ENCODE measurements at regions not wholly inside any gene's neighbourhood (a gene's known extent, or its start where the extent isn't known, plus 50 kb on each side); places are given as distances from the start of the nearest gene placed in this dataset.

DNA sequence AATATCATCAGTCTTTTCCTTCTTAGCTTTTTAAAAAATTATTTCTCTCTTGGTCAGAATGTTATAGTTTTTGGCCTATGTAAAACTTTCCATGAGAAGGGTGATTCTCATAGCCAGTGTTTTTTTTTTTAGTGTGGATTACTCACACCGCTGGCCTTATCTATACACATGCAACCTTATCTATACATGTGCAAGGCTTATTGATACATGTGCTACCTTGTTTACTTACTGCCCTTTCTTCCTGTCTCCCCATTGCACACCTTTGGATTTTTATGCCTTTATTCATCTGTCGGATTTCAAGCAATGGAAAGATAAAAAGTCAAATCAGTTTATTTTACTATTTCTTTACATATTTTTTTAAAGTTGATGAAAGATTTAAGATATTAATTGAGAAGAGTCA is 660.0 kb upstream of the FZD8 start:
- intact Hi-C loops (cut with micrococcal nuclease), result no loop called here
- no peak overlapping the region for H3K18ac ChIP-seq (ENCODE audit: low read depth, low read length)
- no peak overlapping the region for H2BK120ac ChIP-seq (ENCODE audit: low read depth, low read length)
- DNase-seq, result no peak
- H3K9me1 ChIP-seq (ENCODE audit: insufficient read depth, low read length), result no peaks in the 10 kb centered on the region
- no peak overlapping the region for H3K27ac ChIP-seq (ENCODE audit: insufficient read depth, low read length)
- H2BK5ac ChIP-seq (ENCODE audit: low read depth, low read length, poor library complexity, severe bottlenecking), result no peak overlapping the region
- H3K36me3 ChIP-seq (ENCODE audit: control insufficient read depth, insufficient read depth, low read length), result no peaks in the 10 kb centered on the region
- in situ Hi-C loops (cut with MboI; ENCODE audit: low sequenced_read_pairs), result no loop called here
- no peak overlapping the region for H3K4me2 ChIP-seq (ENCODE audit: low read depth, low read length)
- H4K20me1 ChIP-seq (ENCODE audit: insufficient read depth, low read length), result no peaks in the 10 kb centered on the region
- H4K8ac ChIP-seq (ENCODE audit: low read depth in 2 of 2, low read length in 2 of 2), result no peak overlapping the region
- H2BK15ac ChIP-seq (ENCODE audit: low read depth, low read length), result no peak overlapping the region
- WGBS, 2 experiments (ENCODE audit: extremely low coverage in 2 of 2, insufficient read length in 1 of 2), result no CpG with 5 or more reads among the region's 2 CpGs
- no peak overlapping the region for H4K91ac ChIP-seq (ENCODE audit: insufficient read depth, low read depth, low read length)
- dilution Hi-C loops (cut with HindIII; ENCODE audit: low sequenced_read_pairs, unreplicated experiment), result no loop called here
- no peak for ATAC-seq (ENCODE audit: low read depth)
- H3K79me1 ChIP-seq (ENCODE audit: low read depth in 1 of 2, low read length in 2 of 2), result no peaks in the 10 kb centered on the region
- H3K4ac ChIP-seq (ENCODE audit: low read depth, low read length), result no peak overlapping the region
- H3K56ac ChIP-seq (ENCODE audit: extremely low read depth, insufficient read depth, low read length), result no peak overlapping the region
- no peaks in the 10 kb centered on the region for H3K4me1 ChIP-seq (ENCODE audit: control insufficient read depth, insufficient read depth, low read length)
- H3K14ac ChIP-seq (replicated peaks; ENCODE audit: low read depth, low read length), result no peak overlapping the region
- no peaks in the 10 kb centered on the region for H3K9me3 ChIP-seq (ENCODE audit: control insufficient read depth, insufficient read depth, low read length)
- CTCF ChIA-PET, result no interaction called here
- H3K23ac ChIP-seq (ENCODE audit: low read depth, low read length), result no peak overlapping the region
- no peak overlapping the region for H2AFZ ChIP-seq (replicated peaks; ENCODE audit: low read length, poor library complexity)
- H3K9ac ChIP-seq (ENCODE audit: low read depth, low read length), result no peak overlapping the region
- POLR2A ChIA-PET (ENCODE audit: unreplicated experiment), result no interaction called here
- BruUV-seq (replicated peaks), result no TSS peak
- no peak overlapping the region for H4K5ac ChIP-seq (ENCODE audit: low read depth, low read length)
- H3K4me3 ChIP-seq (ENCODE audit: insufficient read depth, low read depth, low read length), result no peak overlapping the region
- no peak overlapping the region for H2BK20ac ChIP-seq (ENCODE audit: low read depth, low read length)
- TF ChIP-seq RCOR1 (IDR thresholded peaks at IDR 0.05; ENCODE audit: insufficient replicate concordance, low read length) (no peak), NFE2L2 (IDR thresholded peaks at IDR 0.05; ENCODE audit: low read depth, low read length) (no peak), POLR2A (IDR thresholded peaks at IDR 0.05; ENCODE audit: low read depth, low read length) (no peak), SMC3 (IDR thresholded peaks at IDR 0.05; ENCODE audit: low read depth, low read length) (no peak), MXI1 (IDR thresholded peaks at IDR 0.05; ENCODE audit: borderline replicate concordance, low read depth, low read length) (no peak), CEBPB (IDR thresholded peaks at IDR 0.05; ENCODE audit: low read depth, low read length) (no peak), USF2 (IDR thresholded peaks at IDR 0.05; ENCODE audit: low read depth, low read length) (no peak), RAD21 (IDR thresholded peaks at IDR 0.05; ENCODE audit: low read length) (no peak), MAFK (IDR thresholded peaks at IDR 0.05; ENCODE audit: low read depth, low read length) (no peak), ELK1 (IDR thresholded peaks at IDR 0.05; ENCODE audit: borderline replicate concordance, low read depth, low read length) (no peak), CHD1 (IDR thresholded peaks at IDR 0.05; ENCODE audit: low read depth, low read length) (no peak), RFX5 (IDR thresholded peaks at IDR 0.05; ENCODE audit: low read depth, low read length) (no peak), BHLHE40 (IDR thresholded peaks at IDR 0.05; ENCODE audit: low read depth, low read length) (no peak), FOS (IDR thresholded peaks at IDR 0.05; ENCODE audit: low read depth, low read length) (no peak), CTCF (conservative IDR thresholded peaks at IDR 0.05; ENCODE audit: low read depth, low read length) (no peak), MAZ (IDR thresholded peaks at IDR 0.05; ENCODE audit: borderline replicate concordance, low read depth, low read length) (no peak)
- no peaks in the 10 kb centered on the region for H3K27me3 ChIP-seq (ENCODE audit: control insufficient read depth, insufficient read depth, low read length)
- H2AK5ac ChIP-seq (ENCODE audit: low read depth, low read length), result no peak overlapping the region
- no peak overlapping the region for H2AK9ac ChIP-seq (replicated peaks; ENCODE audit: low read depth, low read length, poor library complexity)

Measured in IMR-90 (cell line).